HCT116 (cell line): ENCODE measurements at regions not wholly inside any gene's neighbourhood (a gene's known extent, or its start where the extent isn't known, plus 50 kb on each side); places are given as distances from the start of the nearest gene placed in this dataset.

Experiments
- CBX3 ChIP-seq: IDR thresholded peaks from 2 replicates; pipeline ENCODE4 v1.6.1; 2012; ENCODE audit warnings: low read depth
- EGR1 ChIP-seq: IDR thresholded peaks from 2 replicates; pipeline ENCODE4 v1.6.1; 2012; ENCODE audit warnings: low read depth
- EZH2 ChIP-seq: fragments of 200-600 bp; sonication (generic); IDR thresholded peaks from 2 replicates; pipeline ENCODE4 v1.6.1; 2017; ENCODE audit warnings: antibody characterized with exemption, mixed run types
- JUND ChIP-seq: IDR thresholded peaks from 2 replicates; pipeline ENCODE4 v1.6.1; 2012
- POLR2A ChIP-seq: IDR thresholded peaks from 2 replicates; pipeline ENCODE4 v1.7.0; 2011; ENCODE audit warnings: borderline replicate concordance; ENCODE audit not compliant: insufficient read depth, insufficient read length; ENCODE audit errors: extremely low read depth
- SIN3A ChIP-seq: IDR thresholded peaks from 2 replicates; pipeline ENCODE4 v1.6.1; 2012; ENCODE audit warnings: low read depth
- SP1 ChIP-seq: IDR thresholded peaks from 2 replicates; pipeline ENCODE4 v1.6.1; 2012; ENCODE audit warnings: low read depth
- SRF ChIP-seq: IDR thresholded peaks from 2 replicates; pipeline ENCODE4 v1.6.1; 2012; ENCODE audit warnings: low read depth
- YY1 ChIP-seq: IDR thresholded peaks from 2 replicates; pipeline ENCODE4 v1.6.1; 2011; ENCODE audit warnings: low read length, low read depth, moderate library complexity, mild to moderate bottlenecking; ENCODE audit not compliant: insufficient replicate concordance; ENCODE audit errors: extremely low read depth
- ZNF274 ChIP-seq: fragments of 200-500 bp; sonication (Bioruptor generic); IDR thresholded peaks from 2 replicates; pipeline ENCODE4 v1.6.1; 2014; ENCODE audit warnings: mild to moderate bottlenecking, low read depth, low read length, inconsistent platforms
- TF ChIP-seq, protein P1 (sequence below), 3 experiments: fragments of 200-600 bp in 1 of 3; sonication (generic) in 1 of 3; IDR thresholded peaks in 2 of 3; conservative IDR thresholded peaks in 1 of 3; 2 replicates each; pipeline ENCODE4 v1.5.1; 2012 to 2017; ENCODE audit warnings: low read depth in 2 of 3, low read length in 2 of 3, antibody characterized with exemption in 1 of 3, borderline replicate concordance in 1 of 3, control low read depth in 1 of 3, mild to moderate bottlenecking in 1 of 3, mixed read lengths in 1 of 3, mixed run types in 1 of 3, moderate library complexity in 1 of 3; ENCODE audit not compliant: insufficient read depth in 1 of 3
- TF ChIP-seq, protein P2 (sequence below): IDR thresholded peaks from 2 replicates; pipeline ENCODE4 v1.6.1; 2012; ENCODE audit warnings: low read depth
- TF ChIP-seq, protein P3 (sequence below): IDR thresholded peaks from 2 replicates; pipeline ENCODE4 v1.6.1; 2012
- TF ChIP-seq, protein P4 (sequence below): IDR thresholded peaks from 2 replicates; pipeline ENCODE4 v1.6.1; 2011; ENCODE audit warnings: mild to moderate bottlenecking, low read length, moderate library complexity; ENCODE audit not compliant: insufficient replicate concordance; ENCODE audit errors: extremely low read depth

DNA sequence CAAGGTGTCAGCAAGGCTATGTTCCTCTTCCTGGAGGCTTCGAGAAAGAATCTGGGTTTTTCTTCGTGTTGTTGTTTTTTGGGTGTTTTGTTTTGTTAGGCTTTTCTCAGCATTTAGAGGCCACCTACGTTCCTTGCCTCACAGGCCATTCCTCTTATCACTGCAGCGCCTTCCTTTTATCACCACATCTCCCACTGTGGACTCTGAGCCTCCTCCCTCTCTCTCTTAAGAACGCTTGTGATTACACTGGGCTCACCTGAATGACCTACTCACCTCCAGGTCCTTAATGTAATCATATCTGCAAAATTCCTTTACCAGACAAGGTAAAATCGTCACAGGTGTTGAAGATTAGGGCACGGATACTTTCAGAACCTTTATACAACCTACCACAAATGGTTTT is 340.8 kb downstream of the DTWD2 start:
- TF ChIP-seq, protein P1, sequence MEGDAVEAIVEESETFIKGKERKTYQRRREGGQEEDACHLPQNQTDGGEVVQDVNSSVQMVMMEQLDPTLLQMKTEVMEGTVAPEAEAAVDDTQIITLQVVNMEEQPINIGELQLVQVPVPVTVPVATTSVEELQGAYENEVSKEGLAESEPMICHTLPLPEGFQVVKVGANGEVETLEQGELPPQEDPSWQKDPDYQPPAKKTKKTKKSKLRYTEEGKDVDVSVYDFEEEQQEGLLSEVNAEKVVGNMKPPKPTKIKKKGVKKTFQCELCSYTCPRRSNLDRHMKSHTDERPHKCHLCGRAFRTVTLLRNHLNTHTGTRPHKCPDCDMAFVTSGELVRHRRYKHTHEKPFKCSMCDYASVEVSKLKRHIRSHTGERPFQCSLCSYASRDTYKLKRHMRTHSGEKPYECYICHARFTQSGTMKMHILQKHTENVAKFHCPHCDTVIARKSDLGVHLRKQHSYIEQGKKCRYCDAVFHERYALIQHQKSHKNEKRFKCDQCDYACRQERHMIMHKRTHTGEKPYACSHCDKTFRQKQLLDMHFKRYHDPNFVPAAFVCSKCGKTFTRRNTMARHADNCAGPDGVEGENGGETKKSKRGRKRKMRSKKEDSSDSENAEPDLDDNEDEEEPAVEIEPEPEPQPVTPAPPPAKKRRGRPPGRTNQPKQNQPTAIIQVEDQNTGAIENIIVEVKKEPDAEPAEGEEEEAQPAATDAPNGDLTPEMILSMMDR (IDR thresholded peaks at IDR 0.05 in 2 of 3, conservative IDR thresholded peaks at IDR 0.05 in 1 of 3; ENCODE audit: borderline replicate concordance in 1 of 3, insufficient read depth in 1 of 3, low read depth in 2 of 3, low read length in 2 of 3) = no peak
- TF ChIP-seq, protein P2, sequence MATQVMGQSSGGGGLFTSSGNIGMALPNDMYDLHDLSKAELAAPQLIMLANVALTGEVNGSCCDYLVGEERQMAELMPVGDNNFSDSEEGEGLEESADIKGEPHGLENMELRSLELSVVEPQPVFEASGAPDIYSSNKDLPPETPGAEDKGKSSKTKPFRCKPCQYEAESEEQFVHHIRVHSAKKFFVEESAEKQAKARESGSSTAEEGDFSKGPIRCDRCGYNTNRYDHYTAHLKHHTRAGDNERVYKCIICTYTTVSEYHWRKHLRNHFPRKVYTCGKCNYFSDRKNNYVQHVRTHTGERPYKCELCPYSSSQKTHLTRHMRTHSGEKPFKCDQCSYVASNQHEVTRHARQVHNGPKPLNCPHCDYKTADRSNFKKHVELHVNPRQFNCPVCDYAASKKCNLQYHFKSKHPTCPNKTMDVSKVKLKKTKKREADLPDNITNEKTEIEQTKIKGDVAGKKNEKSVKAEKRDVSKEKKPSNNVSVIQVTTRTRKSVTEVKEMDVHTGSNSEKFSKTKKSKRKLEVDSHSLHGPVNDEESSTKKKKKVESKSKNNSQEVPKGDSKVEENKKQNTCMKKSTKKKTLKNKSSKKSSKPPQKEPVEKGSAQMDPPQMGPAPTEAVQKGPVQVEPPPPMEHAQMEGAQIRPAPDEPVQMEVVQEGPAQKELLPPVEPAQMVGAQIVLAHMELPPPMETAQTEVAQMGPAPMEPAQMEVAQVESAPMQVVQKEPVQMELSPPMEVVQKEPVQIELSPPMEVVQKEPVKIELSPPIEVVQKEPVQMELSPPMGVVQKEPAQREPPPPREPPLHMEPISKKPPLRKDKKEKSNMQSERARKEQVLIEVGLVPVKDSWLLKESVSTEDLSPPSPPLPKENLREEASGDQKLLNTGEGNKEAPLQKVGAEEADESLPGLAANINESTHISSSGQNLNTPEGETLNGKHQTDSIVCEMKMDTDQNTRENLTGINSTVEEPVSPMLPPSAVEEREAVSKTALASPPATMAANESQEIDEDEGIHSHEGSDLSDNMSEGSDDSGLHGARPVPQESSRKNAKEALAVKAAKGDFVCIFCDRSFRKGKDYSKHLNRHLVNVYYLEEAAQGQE = no peak
- TF ChIP-seq EGR1 (no peak), CBX3 (no peak), YY1 (no peak), SP1 (no peak), ZNF274 (no peak), JUND (no peak), POLR2A (no peak), EZH2 (no peak), SIN3A (no peak), SRF (no peak)
- TF ChIP-seq, protein P3, sequence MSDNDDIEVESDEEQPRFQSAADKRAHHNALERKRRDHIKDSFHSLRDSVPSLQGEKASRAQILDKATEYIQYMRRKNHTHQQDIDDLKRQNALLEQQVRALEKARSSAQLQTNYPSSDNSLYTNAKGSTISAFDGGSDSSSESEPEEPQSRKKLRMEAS = no peak
- TF ChIP-seq, protein P4, sequence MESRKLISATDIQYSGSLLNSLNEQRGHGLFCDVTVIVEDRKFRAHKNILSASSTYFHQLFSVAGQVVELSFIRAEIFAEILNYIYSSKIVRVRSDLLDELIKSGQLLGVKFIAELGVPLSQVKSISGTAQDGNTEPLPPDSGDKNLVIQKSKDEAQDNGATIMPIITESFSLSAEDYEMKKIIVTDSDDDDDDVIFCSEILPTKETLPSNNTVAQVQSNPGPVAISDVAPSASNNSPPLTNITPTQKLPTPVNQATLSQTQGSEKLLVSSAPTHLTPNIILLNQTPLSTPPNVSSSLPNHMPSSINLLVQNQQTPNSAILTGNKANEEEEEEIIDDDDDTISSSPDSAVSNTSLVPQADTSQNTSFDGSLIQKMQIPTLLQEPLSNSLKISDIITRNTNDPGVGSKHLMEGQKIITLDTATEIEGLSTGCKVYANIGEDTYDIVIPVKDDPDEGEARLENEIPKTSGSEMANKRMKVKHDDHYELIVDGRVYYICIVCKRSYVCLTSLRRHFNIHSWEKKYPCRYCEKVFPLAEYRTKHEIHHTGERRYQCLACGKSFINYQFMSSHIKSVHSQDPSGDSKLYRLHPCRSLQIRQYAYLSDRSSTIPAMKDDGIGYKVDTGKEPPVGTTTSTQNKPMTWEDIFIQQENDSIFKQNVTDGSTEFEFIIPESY = no peak
